CD4-positive, alpha-beta T cell treated with Interleukin-21 for 1 hour (primary cell): ENCODE measurements at regions not wholly inside any gene's neighbourhood (a gene's known extent, or its start where the extent isn't known, plus 50 kb on each side); places are given as distances from the start of the nearest gene placed in this dataset.

Experiments used
- DNase-seq: peaks from one replicate; pipeline ENCODE4 v3.0.0-alpha.2; 2020

- DNase-seq, result no peak
Observed at GRCh38 chr10:36349445-36350078, 707.5 kb upstream of the FZD8 start.

- DNase-seq, result no peak
Observed at GRCh38 chr10:36345807-36346206, 703.7 kb upstream of the FZD8 start.

GRCh38 chr10:36345175-36345533 is 703.1 kb upstream of the FZD8 start:
- DNase-seq, result no peak

- DNase-seq, result no peak
Observed at GRCh38 chr10:36344240-36345174, 702.4 kb upstream of the FZD8 start.

- DNase-seq, result no peak
Observed at GRCh38 chr10:36342781-36343180, 700.7 kb upstream of the FZD8 start.

GRCh38 chr10:36341471-36341870 is 699.4 kb upstream of the FZD8 start:
- DNase-seq, result no peak

- no peak for DNase-seq
Observed at GRCh38 chr10:36336315-36336714, 694.2 kb upstream of the FZD8 start.

GRCh38 chr10:36333446-36333845 is 691.4 kb upstream of the FZD8 start:
- no peak for DNase-seq

- no peak for DNase-seq
Observed at GRCh38 chr10:36332926-36333325, 690.8 kb upstream of the FZD8 start.

- DNase-seq, result no peak
Observed at GRCh38 chr10:36331121-36331520, 689.0 kb upstream of the FZD8 start.

GRCh38 chr10:36325815-36326214 is 683.7 kb upstream of the FZD8 start:
- DNase-seq, result no peak

GRCh38 chr10:36324831-36325230 is 682.7 kb upstream of the FZD8 start:
- no peak for DNase-seq

- no peak for DNase-seq
Observed at GRCh38 chr10:36313142-36313541, 671.0 kb upstream of the FZD8 start.

GRCh38 chr10:36303896-36304295 is 661.8 kb upstream of the FZD8 start:
- no peak for DNase-seq

- no peak for DNase-seq
Observed at GRCh38 chr10:36302086-36302485, 660.0 kb upstream of the FZD8 start.

GRCh38 chr10:36301539-36301938 is 659.4 kb upstream of the FZD8 start:
- DNase-seq, result no peak

- no peak for DNase-seq
Observed at GRCh38 chr10:36301139-36301538, 659.0 kb upstream of the FZD8 start.

GRCh38 chr10:36283827-36284226 is 641.7 kb upstream of the FZD8 start:
- DNase-seq, result no peak

- no peak for DNase-seq
Observed at GRCh38 chr10:36281831-36282331, 639.8 kb upstream of the FZD8 start.

GRCh38 chr10:36280890-36281499 is 638.9 kb upstream of the FZD8 start:
- no peak for DNase-seq

GRCh38 chr10:36280321-36280741 is 638.2 kb upstream of the FZD8 start:
- no peak for DNase-seq

- no peak for DNase-seq
Observed at GRCh38 chr10:36278176-36278575, 636.1 kb upstream of the FZD8 start.

- no peak for DNase-seq
Observed at GRCh38 chr10:36277459-36277858, 635.4 kb upstream of the FZD8 start.
